ENCODE measurements at regions not wholly inside any gene's neighbourhood (a gene's known extent, or its start where the extent isn't known, plus 50 kb on each side); places are given as distances from the start of the nearest gene placed in this dataset.

DNA sequence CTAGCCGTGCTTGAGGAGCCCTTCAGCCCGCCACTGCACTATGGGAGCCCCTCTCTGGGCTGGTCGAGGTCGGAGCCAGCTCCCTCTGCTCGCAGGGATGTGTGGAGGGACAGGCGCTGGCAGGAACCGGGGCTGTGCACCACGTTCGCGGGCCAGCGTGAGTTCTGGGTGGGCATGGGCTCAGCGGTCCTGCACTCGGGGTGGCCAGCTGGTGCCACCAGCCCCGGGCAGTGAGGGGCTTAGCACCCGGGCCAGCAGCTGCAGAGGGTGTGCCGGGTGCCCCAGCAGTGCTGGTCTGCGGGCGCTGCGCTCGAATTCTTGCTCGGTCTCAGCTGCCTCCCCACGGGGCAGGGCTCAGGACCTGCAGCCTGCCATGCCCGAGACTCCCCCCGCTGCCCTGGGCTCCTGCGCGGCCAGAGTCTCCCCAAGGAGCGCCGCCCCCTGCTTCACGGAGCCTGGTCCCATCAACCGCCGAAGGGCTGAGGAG, 90.8 kb upstream of the NRG3 start:
- no peak for DNase-seq (ENCODE audit: low read depth)

DNA sequence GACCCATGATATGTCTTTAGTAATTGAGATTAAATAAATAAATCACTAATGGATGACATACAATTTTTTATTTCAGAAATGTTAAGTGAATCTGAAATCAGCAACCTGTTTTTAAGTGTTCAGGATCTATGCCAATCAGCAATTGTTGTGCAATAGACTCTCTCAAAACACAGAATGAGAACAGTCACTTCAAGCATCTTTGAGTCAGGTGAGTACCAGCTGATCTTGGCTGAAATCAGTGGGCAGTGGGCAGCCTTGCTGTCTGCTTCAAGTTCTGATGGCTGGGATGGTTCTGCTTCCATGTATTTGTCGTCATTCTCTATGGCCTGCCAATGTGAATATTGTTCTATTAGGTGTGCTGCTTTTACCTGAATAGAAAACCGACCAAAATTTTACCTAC, 82.3 kb upstream of the NRG3 start:
- DNase-seq (ENCODE audit: low read depth) = no peak

DNA sequence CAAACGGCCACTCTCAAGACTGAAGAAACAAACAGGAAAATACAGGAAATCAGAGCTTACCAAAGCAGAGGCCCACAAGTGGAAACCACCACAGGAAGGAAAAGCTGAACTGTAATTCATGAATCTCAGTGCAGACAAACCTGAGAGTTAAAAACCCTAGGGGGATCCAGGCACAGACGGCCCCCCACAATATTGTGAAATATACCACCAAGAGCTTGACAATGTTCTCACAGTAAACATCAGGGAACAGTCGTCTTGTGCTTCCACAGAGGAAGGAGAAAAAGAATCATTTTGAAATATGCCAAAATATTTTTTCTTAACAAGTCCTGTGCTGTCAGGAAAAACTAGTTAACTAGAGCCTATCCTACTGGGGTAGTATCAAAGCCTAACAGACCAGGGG, 68.2 kb upstream of the NRG3 start:
- no peak for DNase-seq (ENCODE audit: low read depth)

DNA sequence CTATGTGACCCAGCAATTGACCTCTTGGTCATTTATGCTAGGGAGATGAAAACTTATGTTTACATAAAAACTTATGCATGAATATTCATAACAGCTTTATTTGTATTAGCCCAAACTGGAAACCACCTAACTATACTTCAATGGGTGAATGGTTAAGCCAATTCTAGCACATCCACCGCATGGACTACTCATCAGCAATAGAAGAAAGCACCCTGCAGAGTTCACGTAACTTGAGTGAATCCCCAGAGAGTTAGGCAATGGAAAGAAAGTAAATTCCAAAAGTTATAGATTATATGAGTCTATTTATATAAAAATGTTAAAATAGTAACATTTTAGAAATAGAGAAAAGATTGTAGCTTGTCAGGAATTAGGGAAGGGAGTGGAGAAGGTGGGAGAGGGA, 60.2 kb upstream of the NRG3 start:
- no peak for DNase-seq (ENCODE audit: low read depth)

DNA sequence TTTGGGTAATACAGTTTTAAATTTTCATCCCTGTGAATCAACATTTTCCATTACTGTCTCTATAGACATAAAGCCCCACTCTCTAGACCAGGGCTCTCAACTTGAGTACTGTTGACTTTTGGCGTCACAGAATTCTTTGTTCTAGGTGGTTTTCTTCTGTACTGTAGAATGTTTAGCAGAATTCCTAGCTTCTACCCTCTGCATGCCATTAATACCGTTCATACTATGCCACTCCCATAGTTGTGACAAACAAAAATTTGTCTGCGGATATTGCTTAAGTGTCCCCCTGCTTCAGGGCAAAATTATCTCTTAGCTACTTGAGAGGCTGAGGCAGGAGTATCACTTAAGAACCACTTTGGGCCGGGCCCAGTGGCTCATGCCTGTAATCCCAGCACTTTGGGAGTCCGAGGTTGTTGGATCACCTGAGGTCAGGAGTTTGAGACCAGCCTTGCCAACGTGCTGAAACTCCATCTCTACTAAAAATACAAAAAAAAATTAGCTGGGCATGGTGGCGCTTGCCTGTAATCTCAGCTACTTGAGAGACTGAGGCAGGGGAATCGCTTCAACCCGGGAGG, 57.3 kb upstream of the NRG3 start:
- no peak for DNase-seq (ENCODE audit: low read depth)

DNA sequence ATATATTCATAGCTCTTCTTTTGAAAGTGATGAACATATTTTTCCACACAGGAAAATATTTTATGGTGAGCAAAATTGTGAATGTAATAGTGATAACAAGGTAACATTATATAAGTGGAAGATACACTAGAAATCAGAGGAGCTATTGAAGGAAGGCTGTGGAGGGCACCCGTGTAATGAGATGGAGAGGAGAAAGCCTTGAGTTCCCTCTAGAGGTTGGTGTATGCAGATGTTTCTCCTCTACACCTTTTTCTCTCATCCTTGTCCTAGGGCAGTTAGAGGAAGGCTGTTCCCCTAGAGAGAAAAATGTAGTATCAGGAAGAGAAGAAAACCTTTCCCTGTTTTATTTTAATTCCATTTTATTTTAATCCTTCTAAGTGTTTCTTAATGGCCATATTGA, 54.6 kb upstream of the NRG3 start:
- DNase-seq (ENCODE audit: low read depth) = no peak

All from stimulated activated CD8-positive, alpha-beta memory T cell treated with anti-CD3 and anti-CD28 coated beads, Interleukin-15, amount 100 ng/mL, for 1 hour (primary cell).